ENCODE measurements at regions not wholly inside any gene's neighbourhood (a gene's known extent, or its start where the extent isn't known, plus 50 kb on each side); places are given as distances from the start of the nearest gene placed in this dataset.

- no peaks in the 10 kb centered on the region for H3K9me3 ChIP-seq
- intact Hi-C loops (cut with DNase I): no loop called here
- no peaks in the 10 kb centered on the region for H3K4me1 ChIP-seq
- peaks cover 0 to 6% (median 0%) of the 10 kb centered on the region in 4 donors for H3K27me3 ChIP-seq
- H3K36me3 ChIP-seq: no peaks in the 10 kb centered on the region
- no peak overlapping the region for H3K27ac ChIP-seq (replicated peaks in 1 of 4)
- peak; percentile 82 for DNase-seq (ENCODE audit: extremely low spot score)
- no peak for TF ChIP-seq POLR2A (IDR thresholded peaks at IDR 0.05; ENCODE audit: low read depth)
- TF ChIP-seq, protein P1, sequence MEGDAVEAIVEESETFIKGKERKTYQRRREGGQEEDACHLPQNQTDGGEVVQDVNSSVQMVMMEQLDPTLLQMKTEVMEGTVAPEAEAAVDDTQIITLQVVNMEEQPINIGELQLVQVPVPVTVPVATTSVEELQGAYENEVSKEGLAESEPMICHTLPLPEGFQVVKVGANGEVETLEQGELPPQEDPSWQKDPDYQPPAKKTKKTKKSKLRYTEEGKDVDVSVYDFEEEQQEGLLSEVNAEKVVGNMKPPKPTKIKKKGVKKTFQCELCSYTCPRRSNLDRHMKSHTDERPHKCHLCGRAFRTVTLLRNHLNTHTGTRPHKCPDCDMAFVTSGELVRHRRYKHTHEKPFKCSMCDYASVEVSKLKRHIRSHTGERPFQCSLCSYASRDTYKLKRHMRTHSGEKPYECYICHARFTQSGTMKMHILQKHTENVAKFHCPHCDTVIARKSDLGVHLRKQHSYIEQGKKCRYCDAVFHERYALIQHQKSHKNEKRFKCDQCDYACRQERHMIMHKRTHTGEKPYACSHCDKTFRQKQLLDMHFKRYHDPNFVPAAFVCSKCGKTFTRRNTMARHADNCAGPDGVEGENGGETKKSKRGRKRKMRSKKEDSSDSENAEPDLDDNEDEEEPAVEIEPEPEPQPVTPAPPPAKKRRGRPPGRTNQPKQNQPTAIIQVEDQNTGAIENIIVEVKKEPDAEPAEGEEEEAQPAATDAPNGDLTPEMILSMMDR (IDR thresholded peaks at IDR 0.05): no peak
- no peak for TF ChIP-seq POLR2AphosphoS5 (IDR thresholded peaks at IDR 0.05)
- no peak for TF ChIP-seq EP300 (IDR thresholded peaks at IDR 0.05)
- no peak overlapping the region for H3K4me3 ChIP-seq
- WGBS: 93% methylated on average over 7 of the region's 7 CpGs
Measured at GRCh38 chr20:57874141-57874540, 164.3 kb upstream of the PMEPA1 start.

DNA sequence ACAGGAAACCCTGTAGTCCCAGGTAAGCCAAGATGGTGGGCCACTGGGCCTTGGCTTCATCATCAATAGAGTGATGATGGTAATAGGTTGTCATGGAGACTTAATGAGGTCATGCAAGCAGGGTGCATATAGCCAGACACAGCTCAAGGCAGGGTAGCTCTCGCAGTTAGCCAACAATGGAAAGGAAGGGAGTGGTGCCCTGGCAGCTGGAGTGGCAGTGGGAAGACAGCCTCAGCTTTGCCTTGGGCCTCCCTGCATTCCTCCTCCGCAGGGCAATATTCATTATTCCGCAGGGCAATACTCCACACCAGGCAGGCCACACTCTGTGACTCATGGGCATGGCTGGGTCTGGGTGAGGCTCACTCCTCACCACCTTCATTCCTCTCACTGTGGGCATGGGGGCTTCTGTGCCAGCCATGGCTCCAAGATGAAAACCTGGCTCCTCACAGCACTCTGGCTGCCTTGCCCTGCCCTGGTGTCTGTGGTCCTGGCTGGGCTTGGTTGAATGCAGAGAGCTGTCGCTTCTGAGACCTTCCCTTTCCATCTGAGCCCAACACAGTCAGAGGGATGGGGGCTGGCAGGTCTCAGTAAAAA, 163.1 kb upstream of the PMEPA1 start:
- 100% methylated on average over 2 of the region's 4 CpGs for WGBS
- TF ChIP-seq POLR2AphosphoS5 (IDR thresholded peaks at IDR 0.05): no peak
- no peak for TF ChIP-seq POLR2A (IDR thresholded peaks at IDR 0.05; ENCODE audit: low read depth)
- no peak for TF ChIP-seq EP300 (IDR thresholded peaks at IDR 0.05)
- DNase-seq (ENCODE audit: extremely low spot score): peak; percentile 66
- intact Hi-C loops (cut with DNase I): no loop called here
- Histone ChIP-seq H3K4me1 (no peaks in the 10 kb centered on the region), H3K27me3 (peaks cover 0 to 8% (median 0%) of the 10 kb centered on the region in 4 donors), H3K27ac (replicated peaks in 1 of 4) (no peak overlapping the region), H3K9me3 (no peaks in the 10 kb centered on the region), H3K36me3 (no peaks in the 10 kb centered on the region), H3K4me3 (no peak overlapping the region)

DNA sequence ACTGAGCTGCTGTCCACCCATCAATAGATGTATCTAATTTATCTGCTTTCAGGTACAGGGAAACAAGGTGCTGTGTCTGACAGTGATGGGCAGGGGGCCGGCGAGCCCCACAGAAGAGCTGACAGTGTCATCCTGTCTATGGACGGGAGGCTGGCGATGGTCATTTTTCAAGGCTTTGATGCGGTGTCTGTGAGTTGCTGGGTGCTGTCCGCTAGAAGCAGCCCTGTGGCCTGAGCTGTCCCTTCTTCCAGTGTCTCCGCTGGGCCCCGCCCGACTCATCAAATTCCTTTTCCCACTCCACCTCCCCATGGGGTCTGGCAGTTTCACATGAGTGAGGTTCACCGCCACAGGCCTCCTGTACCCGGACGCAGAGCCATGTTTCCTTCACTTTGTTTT, 161.4 kb upstream of the PMEPA1 start:
- peak; percentile 74 for DNase-seq (ENCODE audit: extremely low spot score)
- no peak overlapping the region for H3K4me3 ChIP-seq
- H3K9me3 ChIP-seq: no peaks in the 10 kb centered on the region
- WGBS: 94% methylated on average over 12 of the region's 12 CpGs
- intact Hi-C loops (cut with DNase I): no loop called here
- peaks cover 0 to 16% (median 0%) of the 10 kb centered on the region in 4 donors for H3K27me3 ChIP-seq
- no peaks in the 10 kb centered on the region for H3K36me3 ChIP-seq
- H3K4me1 ChIP-seq: no peaks in the 10 kb centered on the region
- no peak overlapping the region for H3K27ac ChIP-seq (replicated peaks in 1 of 4)
- TF ChIP-seq POLR2AphosphoS5 (IDR thresholded peaks at IDR 0.05) (no peak), POLR2A (IDR thresholded peaks at IDR 0.05; ENCODE audit: low read depth) (no peak), EP300 (IDR thresholded peaks at IDR 0.05) (no peak)
- TF ChIP-seq, protein P1 (IDR thresholded peaks at IDR 0.05): no peak

DNA sequence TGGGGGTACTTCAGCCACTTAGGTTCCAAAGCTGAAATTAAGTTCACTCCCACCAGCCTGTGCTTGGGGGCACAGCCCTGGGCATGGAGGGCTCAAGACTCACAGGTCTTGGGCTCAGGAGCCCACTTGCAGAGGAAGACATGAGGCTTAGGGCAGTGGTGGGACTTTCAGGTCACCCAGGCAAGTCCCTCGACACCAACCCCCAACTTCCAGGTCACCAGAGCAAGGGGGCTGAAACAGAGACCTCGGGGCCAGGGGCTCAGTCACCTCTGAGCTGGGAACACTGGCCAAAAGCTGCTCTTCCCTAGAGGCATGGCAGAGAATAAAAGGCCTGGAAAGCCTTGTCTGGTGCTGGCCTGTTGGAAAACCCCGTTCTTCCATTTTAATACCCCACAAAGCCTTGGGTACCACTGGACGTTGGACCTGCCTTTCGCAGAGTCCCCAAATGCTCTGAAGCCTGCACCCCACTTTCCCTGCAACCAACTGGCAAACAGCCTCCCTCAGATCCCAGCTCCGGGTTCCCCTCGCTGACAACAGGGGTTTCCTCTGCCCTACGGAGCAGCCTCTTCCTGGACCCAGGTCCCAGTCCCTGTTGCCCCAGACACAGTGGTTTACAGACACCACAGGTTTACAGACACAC, 160.9 kb upstream of the PMEPA1 start:
- no peak overlapping the region for H3K4me3 ChIP-seq
- H3K9me3 ChIP-seq: no peaks in the 10 kb centered on the region
- DNase-seq (ENCODE audit: extremely low spot score): peak; percentile 72
- peaks cover 0 to 16% (median 0%) of the 10 kb centered on the region in 4 donors for H3K27me3 ChIP-seq
- intact Hi-C loops (cut with DNase I): no loop called here
- no peak for TF ChIP-seq POLR2A (IDR thresholded peaks at IDR 0.05; ENCODE audit: low read depth)
- TF ChIP-seq, protein P1 (IDR thresholded peaks at IDR 0.05): no peak
- no peak for TF ChIP-seq POLR2AphosphoS5 (IDR thresholded peaks at IDR 0.05)
- TF ChIP-seq EP300 (IDR thresholded peaks at IDR 0.05): no peak
- WGBS: 92% methylated on average over 8 of the region's 8 CpGs
- no peak overlapping the region for H3K27ac ChIP-seq (replicated peaks in 1 of 4)
- H3K36me3 ChIP-seq: no peaks in the 10 kb centered on the region
- no peaks in the 10 kb centered on the region for H3K4me1 ChIP-seq

GRCh38 chr20:57869951-57870315, 160.1 kb upstream of the PMEPA1 start:
- no peak overlapping the region for H3K27ac ChIP-seq (replicated peaks in 1 of 4)
- 85% methylated on average over 9 of the region's 9 CpGs for WGBS
- H3K36me3 ChIP-seq: no peaks in the 10 kb centered on the region
- TF ChIP-seq, protein P1 (IDR thresholded peaks at IDR 0.05): no peak
- no peak for TF ChIP-seq EP300 (IDR thresholded peaks at IDR 0.05)
- TF ChIP-seq POLR2A (IDR thresholded peaks at IDR 0.05; ENCODE audit: low read depth): no peak
- no peak for TF ChIP-seq POLR2AphosphoS5 (IDR thresholded peaks at IDR 0.05)
- peaks cover 0 to 16% (median 0%) of the 10 kb centered on the region in 4 donors for H3K27me3 ChIP-seq
- no peak overlapping the region for H3K4me3 ChIP-seq
- intact Hi-C loops (cut with DNase I): no loop called here
- H3K9me3 ChIP-seq: no peaks in the 10 kb centered on the region
- no peak for DNase-seq (ENCODE audit: extremely low spot score)
- no peaks in the 10 kb centered on the region for H3K4me1 ChIP-seq
